Neural crest cell (in vitro differentiated cells): ENCODE measurements at regions not wholly inside any gene's neighbourhood (a gene's known extent, or its start where the extent isn't known, plus 50 kb on each side); places are given as distances from the start of the nearest gene placed in this dataset.

Experiments used
- DNase-seq: peaks from one replicate; pipeline ENCODE4 v3.0.0; 2021; ENCODE audit warnings: low read depth, mixed read lengths, low spot score
- H3K27ac Mint-ChIP-seq: one replicate; pipeline ENCODE4 v1.8.0; 2021; ENCODE audit warnings: mild to moderate bottlenecking, mixed read lengths; ENCODE audit not compliant: unreplicated experiment
- H3K27me3 Mint-ChIP-seq: 2 replicates; pipeline ENCODE4 v1.8.0; 2021; ENCODE audit warnings: low read depth, mild to moderate bottlenecking, mixed read lengths
- H3K36me3 Mint-ChIP-seq: 2 replicates; pipeline ENCODE4 v1.8.0; 2021; ENCODE audit warnings: low read depth, mild to moderate bottlenecking, mixed read lengths
- H3K4me1 Mint-ChIP-seq: 2 replicates; pipeline ENCODE4 v1.8.0; 2021; ENCODE audit warnings: mixed read lengths
- H3K4me3 Mint-ChIP-seq: one replicate; pipeline ENCODE4 v1.8.0; 2021; ENCODE audit warnings: mild to moderate bottlenecking, mixed read lengths
- H3K9me3 Mint-ChIP-seq: 2 replicates; pipeline ENCODE4 v1.8.0; 2021; ENCODE audit warnings: mixed read lengths
- CTCF ChIP-seq: fragments of 200-600 bp; sonication (generic); conservative IDR thresholded peaks from 2 replicates; pipeline ENCODE4 v1.5.0; 2021; ENCODE audit warnings: antibody characterized with exemption, mild to moderate bottlenecking

- no peaks in the 10 kb centered on the region for H3K27me3 Mint-ChIP-seq
- no peak overlapping the region for H3K27ac Mint-ChIP-seq
- TF ChIP-seq CTCF = no peak
- H3K9me3 Mint-ChIP-seq = no peaks in the 10 kb centered on the region
- H3K4me1 Mint-ChIP-seq = no peaks in the 10 kb centered on the region
- no peak overlapping the region for H3K4me3 Mint-ChIP-seq
- no peak for DNase-seq
- H3K36me3 Mint-ChIP-seq = no peaks in the 10 kb centered on the region
These were observed 474.2 kb downstream of the KLF5 start for GRCh38 chr13:73532987-73533510.

GRCh38 chr13:73532582-73532981 lies 473.8 kb downstream of the KLF5 start:
- no peaks in the 10 kb centered on the region for H3K27me3 Mint-ChIP-seq
- H3K36me3 Mint-ChIP-seq = no peaks in the 10 kb centered on the region
- TF ChIP-seq CTCF = no peak
- H3K4me1 Mint-ChIP-seq = no peaks in the 10 kb centered on the region
- H3K4me3 Mint-ChIP-seq = no peak overlapping the region
- no peaks in the 10 kb centered on the region for H3K9me3 Mint-ChIP-seq
- no peak overlapping the region for H3K27ac Mint-ChIP-seq
- no peak for DNase-seq

- H3K4me1 Mint-ChIP-seq = no peaks in the 10 kb centered on the region
- no peaks in the 10 kb centered on the region for H3K9me3 Mint-ChIP-seq
- H3K27me3 Mint-ChIP-seq = no peaks in the 10 kb centered on the region
- H3K4me3 Mint-ChIP-seq = no peak overlapping the region
- no peak for TF ChIP-seq CTCF
- no peak overlapping the region for H3K27ac Mint-ChIP-seq
- no peak for DNase-seq
- H3K36me3 Mint-ChIP-seq = no peaks in the 10 kb centered on the region
These were observed 472.2 kb downstream of the KLF5 start for GRCh38 chr13:73531014-73531413.

GRCh38 chr13:73522937-73523336 lies 464.1 kb downstream of the KLF5 start:
- Mint-ChIP-seq H3K4me1 (peaks cover 7% of the 10 kb centered on the region), H3K27ac (no peak overlapping the region), H3K36me3 (no peaks in the 10 kb centered on the region), H3K27me3 (no peaks in the 10 kb centered on the region), H3K4me3 (no peak overlapping the region), H3K9me3 (no peaks in the 10 kb centered on the region)
- no peak for TF ChIP-seq CTCF
- DNase-seq = no peak

GRCh38 chr13:73521985-73522524 lies 463.2 kb downstream of the KLF5 start:
- Mint-ChIP-seq H3K4me1 (peaks cover 7% of the 10 kb centered on the region), H3K9me3 (no peaks in the 10 kb centered on the region), H3K36me3 (no peaks in the 10 kb centered on the region), H3K4me3 (no peak overlapping the region), H3K27ac (no peak overlapping the region), H3K27me3 (no peaks in the 10 kb centered on the region)
- no peak for DNase-seq
- no peak for TF ChIP-seq CTCF
